EL (cell line): ENCODE measurements at regions not wholly inside any gene's neighbourhood (a gene's known extent, or its start where the extent isn't known, plus 50 kb on each side); places are given as distances from the start of the nearest gene placed in this dataset.

Experiments used
- DNase-seq: peaks from one replicate; pipeline ENCODE4 v3.0.0-alpha.2; 2016

- DNase-seq = no peak
These were observed 365.4 kb upstream of the TNRC6C start for GRCh38 chr17:77593081-77593480.

- no peak for DNase-seq
These were observed 363.9 kb upstream of the TNRC6C start for GRCh38 chr17:77594416-77595209.

- no peak for DNase-seq
These were observed 361.7 kb upstream of the TNRC6C start for GRCh38 chr17:77596491-77597417.

- DNase-seq = no peak
These were observed 360.9 kb upstream of the TNRC6C start for GRCh38 chr17:77597418-77598240.

- no peak for DNase-seq
These were observed 360.3 kb upstream of the TNRC6C start for GRCh38 chr17:77598241-77598620.

- no peak for DNase-seq
These were observed 358.8 kb upstream of the TNRC6C start for GRCh38 chr17:77599699-77600098.

GRCh38 chr17:77600346-77600745 lies 358.2 kb upstream of the TNRC6C start:
- no peak for DNase-seq

GRCh38 chr17:77601054-77601979 lies 357.2 kb upstream of the TNRC6C start:
- DNase-seq = no peak

GRCh38 chr17:77602062-77602746 lies 356.3 kb upstream of the TNRC6C start:
- DNase-seq = peak; percentile 71

- no peak for DNase-seq
These were observed 355.4 kb upstream of the TNRC6C start for GRCh38 chr17:77602883-77603640.

GRCh38 chr17:77604301-77604972 lies 354.1 kb upstream of the TNRC6C start:
- DNase-seq = no peak

GRCh38 chr17:77604973-77605313 lies 353.6 kb upstream of the TNRC6C start:
- DNase-seq = no peak

GRCh38 chr17:77606146-77606864 lies 352.2 kb upstream of the TNRC6C start:
- no peak for DNase-seq

GRCh38 chr17:77606865-77607210 lies 351.7 kb upstream of the TNRC6C start:
- DNase-seq = no peak

- DNase-seq = no peak
These were observed 350.9 kb upstream of the TNRC6C start for GRCh38 chr17:77607606-77608005.

- DNase-seq = no peak
These were observed 350.1 kb upstream of the TNRC6C start for GRCh38 chr17:77608431-77608830.

- DNase-seq = peak; percentile 13
These were observed 348.7 kb upstream of the TNRC6C start for GRCh38 chr17:77609553-77610517.

GRCh38 chr17:77610518-77610893 lies 348.0 kb upstream of the TNRC6C start:
- no peak for DNase-seq
